ENCODE measurements at regions not wholly inside any gene's neighbourhood (a gene's known extent, or its start where the extent isn't known, plus 50 kb on each side); places are given as distances from the start of the nearest gene placed in this dataset.

- TF ChIP-seq FOXP4 (CRISPR knock-in tag; IDR thresholded peaks at IDR 0.05) (no peak), HHEX (CRISPR knock-in tag; IDR thresholded peaks at IDR 0.05) (no peak), ZNF879 (CRISPR knock-in tag; IDR thresholded peaks at IDR 0.05) (no peak), KDM5A (IDR thresholded peaks at IDR 0.05; ENCODE audit: borderline replicate concordance, low read length) (no peak), ZNF7 (CRISPR knock-in tag; IDR thresholded peaks at IDR 0.05) (peak; percentile 98), ISX (CRISPR knock-in tag; conservative IDR thresholded peaks at IDR 0.05) (no peak), ARID5B (CRISPR knock-in tag; IDR thresholded peaks at IDR 0.05) (0 out of 2 replicates have a peak, but pooled peaks have one; percentile 18), NCOA2 (CRISPR knock-in tag; IDR thresholded peaks at IDR 0.05) (no peak), CTCF (CRISPR knock-in tag; IDR thresholded peaks at IDR 0.05) (no peak), FOXA1 (IDR thresholded peaks at IDR 0.05) (no peak), FOXA1 (CRISPR knock-in tag; IDR thresholded peaks at IDR 0.05) (peak; percentile 63), HNRNPLL (IDR thresholded peaks at IDR 0.05; ENCODE audit: low read depth, low read length, poor library complexity, severe bottlenecking) (no peak), FOXA3 (CRISPR knock-in tag; IDR thresholded peaks at IDR 0.05) (peak; percentile 61), HNF4A (CRISPR knock-in tag; IDR thresholded peaks at IDR 0.05) (peak; percentile 70; the same call in 1 of the 2 replicates), ZNF883 (CRISPR knock-in tag; IDR thresholded peaks at IDR 0.05; ENCODE audit: not compliant biosample characterization) (no peak), ZNF382 (CRISPR knock-in tag; IDR thresholded peaks at IDR 0.05; ENCODE audit: borderline replicate concordance) (no peak), ZBTB14 (CRISPR knock-in tag; IDR thresholded peaks at IDR 0.05) (no peak), ZNF816 (CRISPR knock-in tag; IDR thresholded peaks at IDR 0.05; ENCODE audit: borderline replicate concordance) (no peak), TCF7 (IDR thresholded peaks at IDR 0.05; ENCODE audit: low read depth) (0 out of 2 replicates have a peak, but pooled peaks have one; percentile 28), ZNF574 (CRISPR knock-in tag; IDR thresholded peaks at IDR 0.05) (no peak)
Observed at GRCh38 chr5:145543968-145544367, 291.2 kb downstream of the PRELID2 start (continued).

All from HepG2 (cell line).